HG03378 (cell line): ENCODE measurements at regions not wholly inside any gene's neighbourhood (a gene's known extent, or its start where the extent isn't known, plus 50 kb on each side); places are given as distances from the start of the nearest gene placed in this dataset.
"Not testable (repeated sequence)": the region's sequence is repeated elsewhere in the genome, so short reads cannot be mapped to it uniquely, and the experiment has no call there.

Experiments
- ATAC-seq: cut with Tn5 transposase; IDR thresholded peaks from one replicate; pipeline ENCODE4 v1.9.1; 2021; ENCODE audit warnings: mild to moderate bottlenecking, moderate library complexity; ENCODE audit not compliant: unreplicated experiment

DNA sequence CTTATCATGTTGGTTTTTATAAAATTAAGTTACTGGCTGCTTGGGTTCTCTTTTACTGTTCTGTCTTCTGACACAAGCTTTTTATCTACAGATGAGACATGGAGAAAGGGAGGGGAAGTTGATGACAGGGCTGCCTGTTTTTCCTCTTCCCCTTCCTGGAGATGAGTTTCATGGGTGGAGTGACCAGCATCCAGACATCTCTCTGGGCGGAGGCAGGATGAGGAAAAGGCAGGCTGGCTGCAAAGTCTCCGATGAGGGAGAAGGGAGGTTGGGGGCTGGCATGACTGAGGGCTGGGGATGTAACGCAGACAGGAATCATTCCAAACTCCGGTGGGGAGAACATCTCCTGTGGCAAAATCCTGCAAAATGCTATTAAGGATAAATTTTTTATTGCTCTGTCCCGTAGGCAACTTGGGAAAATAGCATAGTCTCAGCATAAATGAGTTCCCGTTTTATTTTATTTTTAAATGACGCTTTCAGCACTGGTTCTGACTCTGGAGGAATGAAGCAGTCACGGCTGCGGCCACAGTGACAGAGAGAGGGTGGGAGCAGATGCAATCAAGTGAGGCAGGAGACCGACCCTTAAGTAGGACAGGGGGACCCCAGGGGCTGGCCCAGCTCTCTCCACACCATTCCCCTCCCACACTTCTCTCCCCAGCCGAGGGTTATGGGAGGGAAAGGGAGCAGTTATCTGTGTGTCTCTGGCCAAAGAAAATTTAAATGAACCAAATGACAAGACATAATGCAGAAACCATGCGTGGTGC lies 108.8 kb upstream of the PMEPA1 start:
- ATAC-seq = no peak

GRCh38 chr20:57815405-57815804 lies 105.6 kb upstream of the PMEPA1 start:
- no peak for ATAC-seq

DNA sequence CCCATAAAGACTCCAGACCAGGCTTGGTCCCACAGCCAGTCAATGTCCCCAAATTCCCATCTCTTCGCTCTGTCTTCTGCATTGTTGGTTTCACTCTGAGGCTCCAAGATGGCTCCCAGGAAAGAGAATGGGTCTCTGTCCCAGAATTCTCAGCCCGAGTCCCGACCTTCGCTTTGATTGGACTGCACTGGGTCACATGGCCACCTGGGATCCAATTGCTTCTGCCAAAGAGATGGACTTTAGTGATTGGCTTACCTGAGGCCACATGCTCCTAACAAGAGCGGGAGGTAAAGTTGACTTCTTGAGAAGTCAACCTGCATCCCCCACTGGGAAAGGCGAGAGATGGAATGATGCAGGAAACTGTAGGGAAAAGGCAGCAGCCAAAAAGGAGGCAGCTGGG lies 104.7 kb upstream of the PMEPA1 start:
- ATAC-seq = no peak

- no peak for ATAC-seq
Observed at GRCh38 chr20:57813509-57814269, 103.9 kb upstream of the PMEPA1 start.

DNA sequence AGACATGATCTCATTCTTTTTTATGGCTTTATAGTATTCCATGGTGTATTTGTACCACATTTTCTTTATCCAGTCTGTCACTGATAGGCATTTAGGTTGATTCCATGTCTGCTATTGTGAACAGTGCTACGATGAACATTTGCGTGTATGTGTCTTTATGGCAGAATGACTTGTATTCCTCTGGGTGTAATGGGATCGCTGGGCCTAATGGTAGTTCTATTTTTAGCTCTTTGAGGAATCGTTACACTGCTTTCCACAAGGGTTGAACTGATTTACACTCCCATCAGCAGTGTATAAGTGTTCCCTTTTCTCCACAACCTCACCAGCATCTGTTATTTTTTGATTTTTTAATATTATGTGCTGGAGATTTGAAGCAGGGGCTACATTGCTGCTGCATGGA lies 102.8 kb upstream of the PMEPA1 start:
- not testable (repeated sequence) for ATAC-seq

GRCh38 chr20:57811374-57812020 lies 101.7 kb upstream of the PMEPA1 start:
- no peak for ATAC-seq

DNA sequence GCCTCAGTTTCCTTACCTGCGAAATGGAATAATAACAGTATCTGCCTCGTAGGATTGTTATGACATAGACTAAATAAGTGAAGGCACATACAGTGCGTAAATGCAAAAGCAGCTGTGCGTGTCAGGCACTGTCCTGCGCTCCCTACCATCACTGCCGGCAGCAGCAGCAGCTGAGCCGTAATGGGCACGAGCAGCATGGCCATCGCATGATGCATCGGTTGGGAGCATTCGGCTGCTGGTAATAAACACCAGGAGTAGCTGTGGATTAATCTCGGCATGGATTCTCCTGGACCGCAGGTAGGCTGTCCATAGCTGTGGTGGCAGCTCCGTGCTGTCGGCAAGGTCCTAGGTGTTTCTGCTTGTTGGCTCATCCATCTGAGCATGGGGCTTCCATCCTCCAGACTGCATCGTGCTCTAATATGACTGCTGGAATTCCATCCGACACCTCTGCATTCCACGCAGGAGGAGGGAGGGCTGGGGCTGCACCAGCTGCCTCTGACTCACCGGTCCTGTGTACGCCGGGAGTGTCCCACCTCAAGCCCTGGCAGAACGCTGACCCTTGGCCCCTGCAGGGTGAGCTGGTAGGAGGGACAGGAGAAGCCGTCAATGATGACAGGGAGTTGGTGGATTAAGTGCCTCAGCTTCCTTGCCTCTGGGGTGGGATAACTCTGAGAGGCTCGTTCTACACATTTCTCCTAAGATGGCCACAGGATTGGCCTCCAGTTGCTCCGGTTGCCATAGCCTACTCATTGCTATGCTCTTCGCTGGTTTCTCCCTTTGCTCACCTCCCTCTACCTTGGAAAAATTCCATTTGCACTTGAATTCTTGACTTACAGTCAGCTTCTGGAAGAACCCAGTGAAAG lies 100.9 kb upstream of the PMEPA1 start:
- ATAC-seq = no peak

GRCh38 chr20:57809661-57810172 lies 99.9 kb upstream of the PMEPA1 start:
- no peak for ATAC-seq

DNA sequence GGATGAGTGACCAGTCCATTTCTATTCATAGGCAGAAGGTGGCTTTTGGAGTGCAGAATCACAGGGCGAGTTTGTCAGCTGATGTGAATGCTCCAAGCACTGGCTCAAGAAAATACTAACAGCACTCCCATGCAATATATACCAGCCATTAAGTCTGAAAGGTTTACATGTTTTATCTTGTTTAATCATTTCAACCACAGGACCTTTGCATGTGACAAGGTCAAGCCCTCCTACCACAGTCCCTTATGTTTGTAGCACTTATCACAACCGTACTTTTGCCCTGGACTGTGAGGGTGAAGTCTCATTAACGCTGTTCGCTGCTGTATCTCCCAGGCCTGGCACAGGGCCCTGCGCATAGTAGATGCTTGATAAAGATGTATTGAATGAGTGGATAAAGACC lies 99.3 kb upstream of the PMEPA1 start:
- no peak for ATAC-seq

DNA sequence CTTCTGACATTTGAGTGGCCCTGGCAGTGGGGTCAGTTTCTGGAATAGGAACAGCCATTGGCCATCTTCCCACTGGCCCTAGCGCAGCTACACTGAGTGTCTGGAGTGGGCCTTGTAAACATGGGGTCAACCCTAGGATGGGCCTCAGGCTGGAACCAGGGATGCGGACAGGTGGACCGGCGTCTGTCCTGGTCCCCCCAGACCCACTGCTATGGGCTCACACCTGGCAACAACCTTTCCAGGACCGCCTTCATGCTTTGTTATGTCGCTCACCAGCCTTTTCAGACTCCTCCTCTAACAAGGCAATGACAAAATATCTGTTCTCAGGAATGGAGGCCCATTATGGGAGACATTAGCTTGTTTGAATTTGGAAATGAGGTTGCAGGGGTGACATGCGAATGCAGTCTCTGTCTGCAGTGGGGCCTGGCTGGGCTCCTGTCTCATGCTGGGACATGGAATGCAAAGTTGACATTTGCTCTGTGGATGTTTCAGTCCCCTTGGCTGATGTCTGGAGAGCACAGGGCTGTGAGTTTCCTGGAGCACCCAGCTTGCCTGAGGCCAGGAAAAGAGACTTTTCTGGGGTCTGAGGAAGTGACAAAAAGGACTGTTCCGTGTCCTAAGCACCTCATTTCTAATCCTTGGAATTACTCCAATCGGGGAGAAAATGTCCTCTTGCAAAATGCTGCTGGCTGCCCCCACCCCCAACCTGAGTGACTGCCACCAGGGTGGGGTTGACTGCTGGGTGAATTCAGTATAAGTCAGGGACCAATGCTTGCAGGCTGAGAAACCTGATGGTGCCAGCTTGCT lies 98.7 kb upstream of the PMEPA1 start:
- no peak for ATAC-seq

DNA sequence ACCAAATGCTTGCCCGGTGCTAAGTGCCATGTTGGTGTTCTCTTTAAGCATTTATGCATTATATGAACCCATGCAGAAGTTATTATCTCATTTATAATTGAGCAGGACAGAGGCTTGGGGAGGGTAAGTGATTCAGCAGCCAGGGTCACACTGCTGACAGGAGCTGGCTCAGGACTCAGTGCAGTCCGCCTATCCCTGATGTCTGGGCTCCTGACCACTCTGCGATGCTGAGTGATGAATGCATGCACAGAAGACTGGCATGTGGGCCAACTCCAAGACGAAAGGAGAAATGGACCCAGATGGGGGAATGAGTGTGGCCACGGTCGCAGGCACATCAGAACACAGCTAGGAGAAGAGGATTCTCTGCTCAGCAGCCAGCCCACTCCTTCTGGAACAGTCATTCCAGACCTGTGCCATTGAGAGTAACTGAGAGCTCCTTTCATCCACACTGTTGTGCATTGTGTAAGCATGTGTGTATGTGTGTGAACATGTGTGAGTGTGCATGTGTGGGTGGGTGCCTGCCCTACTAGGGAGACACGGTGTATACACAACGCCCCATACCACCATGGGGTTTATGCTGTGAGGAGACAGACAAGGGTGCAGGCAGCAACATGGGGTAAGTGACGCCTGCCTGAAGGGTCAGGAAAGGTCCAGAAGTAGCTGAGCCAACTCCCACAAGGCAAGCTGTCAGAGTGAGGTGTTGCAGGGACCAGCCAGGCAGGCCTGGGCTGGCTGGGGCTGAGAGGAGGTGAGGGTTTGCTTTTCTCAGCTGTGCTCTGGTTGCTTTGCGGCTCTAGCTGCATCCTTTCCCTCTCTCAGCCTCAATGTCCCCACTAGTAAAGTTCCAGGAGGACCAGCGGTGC lies 97.8 kb upstream of the PMEPA1 start:
- ATAC-seq = no peak

DNA sequence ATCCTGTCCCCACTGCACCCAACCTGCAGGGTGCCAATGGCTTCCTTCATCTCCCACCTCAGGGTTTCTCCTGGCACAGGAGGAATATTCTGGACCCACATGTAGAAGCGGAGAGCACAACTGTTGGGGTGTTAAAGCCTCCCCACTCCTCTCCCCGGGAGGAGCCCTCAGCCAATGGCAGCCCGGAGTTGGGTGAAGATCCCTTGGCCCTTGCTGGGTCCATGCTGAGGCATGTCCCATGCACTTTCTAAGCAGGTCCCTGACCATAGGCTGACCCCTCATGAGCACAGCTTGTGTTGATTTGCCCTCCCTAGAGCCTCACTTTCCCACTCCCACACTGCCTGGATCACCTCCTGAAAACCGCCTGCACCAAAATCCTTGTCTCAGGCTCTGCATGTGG lies 97.2 kb upstream of the PMEPA1 start:
- no peak for ATAC-seq

DNA sequence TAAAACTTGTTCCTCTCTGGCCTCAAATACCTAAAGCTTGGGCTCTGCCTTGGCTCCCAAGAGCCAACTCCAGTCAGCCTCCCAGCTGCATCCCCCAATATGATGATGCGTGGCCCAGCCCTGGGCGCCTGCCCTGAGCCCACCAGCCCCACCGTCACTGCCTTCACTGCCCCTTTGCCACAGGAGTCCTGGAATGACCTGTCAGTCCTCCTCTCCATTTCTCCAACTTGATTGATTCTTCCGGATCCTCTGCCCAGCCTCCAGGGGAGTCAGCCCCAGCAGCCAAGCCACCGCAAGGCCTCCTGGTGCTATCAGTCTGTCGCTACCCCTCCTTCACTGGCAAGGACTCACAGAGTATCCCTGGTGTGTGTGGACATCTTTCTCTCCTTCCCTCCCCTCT lies 96.7 kb upstream of the PMEPA1 start:
- ATAC-seq = no peak

GRCh38 chr20:57805747-57806146 lies 95.9 kb upstream of the PMEPA1 start:
- no peak for ATAC-seq

- no peak for ATAC-seq
Observed at GRCh38 chr20:57804470-57805250, 94.8 kb upstream of the PMEPA1 start.

DNA sequence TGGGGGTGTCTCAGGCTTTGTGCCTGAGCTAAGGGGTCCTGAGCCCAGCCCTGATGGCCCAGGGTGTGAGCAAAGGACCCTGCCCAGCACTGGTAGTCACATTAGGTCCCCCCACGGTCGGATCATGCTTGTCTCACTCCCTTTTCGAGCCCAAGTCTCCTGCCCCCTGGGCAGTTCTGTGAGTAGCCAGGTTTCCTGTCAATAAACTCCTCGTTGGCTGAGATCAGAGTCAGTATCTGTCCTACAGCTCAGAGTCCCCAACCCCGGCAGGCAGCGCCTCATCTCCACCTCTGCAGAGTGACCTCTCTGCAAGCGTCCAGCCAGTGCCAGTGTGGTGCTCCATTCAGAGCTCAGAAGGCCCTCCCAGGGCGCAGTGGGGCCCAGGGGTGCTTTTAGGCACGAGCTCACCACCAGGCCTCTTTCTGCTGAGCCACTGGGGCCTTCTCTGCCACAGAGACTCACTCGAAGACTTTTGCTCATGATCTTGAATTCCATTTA lies 93.7 kb upstream of the PMEPA1 start:
- ATAC-seq = no peak

DNA sequence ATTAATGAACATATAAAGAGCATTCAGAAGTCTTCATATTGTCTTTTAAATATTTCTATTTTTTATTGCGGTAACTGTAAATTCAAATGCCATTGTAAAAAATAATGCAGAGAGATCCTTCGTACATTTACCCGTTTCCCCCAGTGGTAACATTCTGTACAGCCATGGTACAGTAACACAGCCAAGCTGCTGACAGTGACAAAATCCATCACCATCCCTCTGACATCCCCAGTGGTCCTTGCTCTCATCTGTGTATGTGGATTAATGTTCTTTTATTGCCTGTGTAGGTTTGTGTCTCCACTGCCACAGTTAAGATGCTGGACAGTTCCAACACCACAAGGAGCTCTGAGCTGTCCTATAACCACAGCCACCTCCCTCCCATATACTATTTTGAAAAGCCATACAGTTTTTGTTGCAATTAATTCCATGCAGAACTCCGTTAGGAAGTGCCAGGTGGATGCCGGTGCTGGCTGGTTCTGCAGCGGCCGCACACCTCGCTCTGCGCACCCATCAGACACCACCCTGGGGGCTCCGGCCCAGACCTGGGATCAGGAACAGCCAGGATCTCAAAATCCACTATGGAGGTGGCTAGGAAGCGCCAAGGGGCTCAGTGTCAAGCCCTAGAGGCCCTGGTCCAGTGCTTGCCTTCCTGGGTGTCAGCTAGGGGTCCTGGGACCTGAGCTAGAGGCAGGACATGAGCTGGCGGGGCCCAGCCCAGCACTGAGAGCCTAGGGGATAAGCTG lies 93.1 kb upstream of the PMEPA1 start:
- no peak for ATAC-seq
